ENCODE measurements at regions not wholly inside any gene's neighbourhood (a gene's known extent, or its start where the extent isn't known, plus 50 kb on each side); places are given as distances from the start of the nearest gene placed in this dataset.

- no peaks in the 10 kb centered on the region for H3K27me3 Mint-ChIP-seq
- ATAC-seq (replicated peaks), result no peak
These were observed 772.5 kb upstream of the PRKX start for GRCh38 chrX:4485912-4486311.

GRCh38 chrX:4484266-4484665 lies 770.8 kb upstream of the PRKX start:
- H3K27ac Mint-ChIP-seq, result no peak overlapping the region
- H3K4me1 Mint-ChIP-seq, result no peaks in the 10 kb centered on the region
- ATAC-seq (replicated peaks), result no peak
- no peaks in the 10 kb centered on the region for H3K27me3 Mint-ChIP-seq
- no peak overlapping the region for H3K4me3 Mint-ChIP-seq
- H3K9me3 Mint-ChIP-seq, result no peaks in the 10 kb centered on the region
- no peaks in the 10 kb centered on the region for H3K36me3 Mint-ChIP-seq (ENCODE audit: low read depth)

More at GRCh38 chrX:4485912-4486311, 772.5 kb upstream of the PRKX start:
- H3K4me3 Mint-ChIP-seq, result no peak overlapping the region
- no peak overlapping the region for H3K27ac Mint-ChIP-seq
- no peaks in the 10 kb centered on the region for H3K4me1 Mint-ChIP-seq
- no peaks in the 10 kb centered on the region for H3K36me3 Mint-ChIP-seq (ENCODE audit: low read depth)
- H3K9me3 Mint-ChIP-seq, result no peaks in the 10 kb centered on the region

GRCh38 chrX:4451591-4451990 lies 738.1 kb upstream of the PRKX start:
- ATAC-seq (replicated peaks), result no peak
- no peak overlapping the region for H3K4me3 Mint-ChIP-seq
- H3K27me3 Mint-ChIP-seq, result no peaks in the 10 kb centered on the region
- H3K36me3 Mint-ChIP-seq (ENCODE audit: low read depth), result no peaks in the 10 kb centered on the region
- H3K4me1 Mint-ChIP-seq, result no peaks in the 10 kb centered on the region
- H3K27ac Mint-ChIP-seq, result no peak overlapping the region
- peaks cover 9% of the 10 kb centered on the region for H3K9me3 Mint-ChIP-seq

DNA sequence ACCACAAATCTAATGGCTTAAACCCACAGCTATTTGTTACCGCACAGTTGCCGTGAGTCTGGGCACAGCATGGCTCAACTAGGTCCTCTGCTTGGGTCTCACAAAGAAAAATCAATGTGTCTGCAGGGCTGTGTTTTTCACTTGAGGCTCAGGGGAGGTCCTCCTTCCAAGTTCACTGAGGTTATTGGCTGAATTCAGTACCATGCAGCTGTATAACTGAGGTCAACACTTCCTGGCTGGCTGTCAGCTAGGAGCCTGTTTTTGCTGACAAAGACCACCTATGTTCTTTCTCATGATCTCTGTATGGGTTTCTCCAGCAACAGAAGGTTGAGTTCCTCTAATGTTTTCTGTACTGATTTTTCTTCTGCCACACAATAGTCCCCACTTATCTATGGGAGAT lies 736.7 kb upstream of the PRKX start:
- H3K9me3 Mint-ChIP-seq, result peaks cover 9% of the 10 kb centered on the region
- no peaks in the 10 kb centered on the region for H3K27me3 Mint-ChIP-seq
- no peaks in the 10 kb centered on the region for H3K4me1 Mint-ChIP-seq
- ATAC-seq (replicated peaks), result no peak
- no peaks in the 10 kb centered on the region for H3K36me3 Mint-ChIP-seq (ENCODE audit: low read depth)
- H3K4me3 Mint-ChIP-seq, result no peak overlapping the region
- H3K27ac Mint-ChIP-seq, result no peak overlapping the region

DNA sequence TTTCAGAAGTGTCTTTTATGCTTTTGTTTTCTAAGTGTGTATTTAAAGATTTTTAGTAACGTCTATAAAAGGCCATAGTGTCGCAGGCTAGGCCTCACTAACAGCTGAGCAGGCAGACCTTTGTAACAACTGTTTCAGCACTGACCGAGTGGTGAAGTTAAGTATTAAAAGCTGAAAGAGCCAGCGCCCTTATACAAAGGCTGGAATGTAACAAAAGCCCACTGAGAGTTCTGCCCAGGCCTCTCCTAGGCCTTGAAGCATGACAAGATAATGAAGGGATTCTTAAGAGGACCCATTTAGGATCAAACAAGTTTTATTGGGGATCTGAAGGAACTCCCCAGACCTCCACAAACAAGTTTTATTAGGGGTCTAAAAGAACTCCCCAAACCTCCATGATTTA lies 722.5 kb upstream of the PRKX start:
- ATAC-seq (replicated peaks), result no peak
- Mint-ChIP-seq H3K27me3 (no peaks in the 10 kb centered on the region), H3K27ac (no peak overlapping the region), H3K4me3 (no peak overlapping the region), H3K36me3 (ENCODE audit: low read depth) (no peaks in the 10 kb centered on the region), H3K9me3 (peaks cover 4% of the 10 kb centered on the region), H3K4me1 (no peaks in the 10 kb centered on the region)

DNA sequence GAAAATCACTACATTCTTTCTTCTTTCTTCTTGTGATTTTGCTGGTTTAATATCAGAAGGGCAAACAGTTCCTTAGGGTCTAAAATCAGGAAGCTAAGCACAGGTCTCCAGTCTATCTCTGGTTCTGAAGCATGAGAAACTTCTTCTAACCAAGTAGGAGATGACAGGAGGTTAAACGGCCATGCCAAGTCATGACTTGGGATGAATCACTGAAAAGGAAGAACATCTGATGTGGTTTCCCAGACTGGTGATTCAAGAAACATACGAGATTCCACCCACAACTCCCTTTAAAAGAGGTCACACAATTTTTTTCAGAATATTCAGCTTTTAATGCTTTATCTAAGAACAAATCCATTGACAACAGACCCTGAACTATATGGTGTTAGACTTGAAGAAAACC lies 684.0 kb upstream of the PRKX start:
- no peak for ATAC-seq (replicated peaks)
- no peaks in the 10 kb centered on the region for H3K36me3 Mint-ChIP-seq (ENCODE audit: low read depth)
- no peaks in the 10 kb centered on the region for H3K4me1 Mint-ChIP-seq
- H3K27ac Mint-ChIP-seq, result no peak overlapping the region
- H3K27me3 Mint-ChIP-seq, result no peaks in the 10 kb centered on the region
- no peak overlapping the region for H3K4me3 Mint-ChIP-seq
- H3K9me3 Mint-ChIP-seq, result peaks cover 4% of the 10 kb centered on the region

GRCh38 chrX:4382273-4382672 lies 668.8 kb upstream of the PRKX start:
- H3K36me3 Mint-ChIP-seq (ENCODE audit: low read depth), result no peaks in the 10 kb centered on the region
- no peak for ATAC-seq (replicated peaks)
- no peaks in the 10 kb centered on the region for H3K4me1 Mint-ChIP-seq
- no peaks in the 10 kb centered on the region for H3K27me3 Mint-ChIP-seq
- H3K27ac Mint-ChIP-seq, result no peak overlapping the region
- no peak overlapping the region for H3K4me3 Mint-ChIP-seq
- no peaks in the 10 kb centered on the region for H3K9me3 Mint-ChIP-seq

DNA sequence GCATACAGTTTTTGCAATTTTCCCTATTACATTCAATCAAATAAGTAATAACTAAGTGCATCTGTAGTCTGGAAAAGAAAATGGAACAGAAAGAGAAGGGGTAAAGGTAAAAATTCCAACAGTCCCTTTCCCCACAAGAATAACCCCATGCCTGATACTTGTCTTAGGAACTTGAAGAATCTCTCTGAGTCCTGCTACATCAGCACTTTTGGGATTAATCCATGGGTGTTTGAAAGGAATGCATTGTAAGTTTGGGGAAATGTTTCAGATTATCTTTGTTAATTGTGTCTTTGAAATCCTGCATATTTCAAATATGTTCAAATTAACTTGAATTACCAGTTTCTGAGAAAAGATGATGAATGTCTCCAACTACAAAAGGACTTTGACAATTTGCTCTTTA lies 667.3 kb upstream of the PRKX start:
- no peaks in the 10 kb centered on the region for H3K4me1 Mint-ChIP-seq
- H3K27me3 Mint-ChIP-seq, result no peaks in the 10 kb centered on the region
- H3K9me3 Mint-ChIP-seq, result no peaks in the 10 kb centered on the region
- ATAC-seq (replicated peaks), result no peak
- no peak overlapping the region for H3K27ac Mint-ChIP-seq
- H3K4me3 Mint-ChIP-seq, result no peak overlapping the region
- no peaks in the 10 kb centered on the region for H3K36me3 Mint-ChIP-seq (ENCODE audit: low read depth)

DNA sequence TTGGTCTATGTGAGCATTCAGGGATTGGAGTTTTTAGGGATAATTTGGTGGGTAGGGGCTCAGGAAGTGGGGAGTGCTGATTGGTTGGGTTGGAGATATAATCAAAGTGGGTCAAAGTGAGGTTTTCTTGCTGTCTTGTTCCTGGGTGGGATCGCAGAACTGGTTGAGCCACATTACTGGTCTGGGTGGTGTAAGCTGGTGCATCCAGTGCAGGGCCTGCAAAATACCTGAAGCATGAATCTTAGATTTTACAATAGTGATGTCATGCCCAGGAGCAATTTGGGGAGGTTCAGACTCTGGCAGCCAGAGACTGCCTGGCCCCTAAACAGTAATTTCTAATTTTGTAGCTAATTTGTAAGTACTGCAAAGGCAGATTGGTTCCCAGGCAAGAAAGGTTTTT lies 665.6 kb upstream of the PRKX start:
- Mint-ChIP-seq H3K9me3 (no peaks in the 10 kb centered on the region), H3K27ac (no peak overlapping the region), H3K4me3 (no peak overlapping the region), H3K4me1 (no peaks in the 10 kb centered on the region), H3K36me3 (ENCODE audit: low read depth) (no peaks in the 10 kb centered on the region), H3K27me3 (no peaks in the 10 kb centered on the region)
- no peak for ATAC-seq (replicated peaks)

GRCh38 chrX:4373791-4374190 lies 660.3 kb upstream of the PRKX start:
- no peaks in the 10 kb centered on the region for H3K4me1 Mint-ChIP-seq
- no peak overlapping the region for H3K4me3 Mint-ChIP-seq
- no peak for ATAC-seq (replicated peaks)
- no peak overlapping the region for H3K27ac Mint-ChIP-seq
- H3K9me3 Mint-ChIP-seq, result no peaks in the 10 kb centered on the region
- no peaks in the 10 kb centered on the region for H3K36me3 Mint-ChIP-seq (ENCODE audit: low read depth)
- H3K27me3 Mint-ChIP-seq, result no peaks in the 10 kb centered on the region

- H3K36me3 Mint-ChIP-seq (ENCODE audit: low read depth), result no peaks in the 10 kb centered on the region
These were observed 645.1 kb upstream of the PRKX start for GRCh38 chrX:4358577-4358976.

DNA sequence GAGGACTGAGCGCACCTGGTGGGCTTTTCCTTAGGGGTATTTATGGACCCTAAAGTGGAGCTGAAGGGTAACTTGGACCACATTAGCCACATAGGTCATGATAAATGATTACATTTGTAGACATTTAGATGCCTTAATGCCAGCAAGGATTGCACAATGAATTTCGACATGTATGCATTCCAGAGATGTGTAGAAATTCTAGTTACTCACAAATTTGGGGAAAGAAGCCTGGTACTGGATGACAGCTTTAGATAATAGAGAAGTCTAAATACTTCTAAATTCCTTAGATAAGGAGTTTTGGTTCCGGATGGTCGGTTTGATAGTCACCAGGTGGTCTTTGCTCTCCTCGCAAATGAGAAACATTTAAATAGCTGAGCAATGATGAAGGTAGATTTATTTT lies 609.5 kb upstream of the PRKX start:
- Mint-ChIP-seq H3K36me3 (ENCODE audit: low read depth) (no peaks in the 10 kb centered on the region), H3K4me1 (no peaks in the 10 kb centered on the region)

More at GRCh38 chrX:4358577-4358976, 645.1 kb upstream of the PRKX start:
- no peaks in the 10 kb centered on the region for H3K4me1 Mint-ChIP-seq
- no peaks in the 10 kb centered on the region for H3K27me3 Mint-ChIP-seq
- no peaks in the 10 kb centered on the region for H3K9me3 Mint-ChIP-seq
- ATAC-seq (replicated peaks), result no peak
- no peak overlapping the region for H3K4me3 Mint-ChIP-seq
- no peak overlapping the region for H3K27ac Mint-ChIP-seq

GRCh38 chrX:4320436-4320947 lies 607.0 kb upstream of the PRKX start:
- no peak for ATAC-seq (replicated peaks)
- H3K27me3 Mint-ChIP-seq, result no peaks in the 10 kb centered on the region
- H3K36me3 Mint-ChIP-seq (ENCODE audit: low read depth), result no peaks in the 10 kb centered on the region
- H3K4me1 Mint-ChIP-seq, result no peaks in the 10 kb centered on the region
- H3K9me3 Mint-ChIP-seq, result peaks cover 3% of the 10 kb centered on the region
- H3K4me3 Mint-ChIP-seq, result no peak overlapping the region
- H3K27ac Mint-ChIP-seq, result no peak overlapping the region

More for the DNA sequence above, 609.5 kb upstream of the PRKX start:
- Mint-ChIP-seq H3K9me3 (no peaks in the 10 kb centered on the region), H3K4me3 (no peak overlapping the region), H3K27me3 (no peaks in the 10 kb centered on the region), H3K27ac (no peak overlapping the region)
- no peak for ATAC-seq (replicated peaks)

- ATAC-seq (replicated peaks), result no peak
- Mint-ChIP-seq H3K36me3 (ENCODE audit: low read depth) (no peaks in the 10 kb centered on the region), H3K4me3 (no peak overlapping the region), H3K4me1 (no peaks in the 10 kb centered on the region), H3K9me3 (peaks cover 10% of the 10 kb centered on the region), H3K27me3 (no peaks in the 10 kb centered on the region), H3K27ac (no peak overlapping the region)
These were observed 602.4 kb upstream of the PRKX start for GRCh38 chrX:4315891-4316290.

DNA sequence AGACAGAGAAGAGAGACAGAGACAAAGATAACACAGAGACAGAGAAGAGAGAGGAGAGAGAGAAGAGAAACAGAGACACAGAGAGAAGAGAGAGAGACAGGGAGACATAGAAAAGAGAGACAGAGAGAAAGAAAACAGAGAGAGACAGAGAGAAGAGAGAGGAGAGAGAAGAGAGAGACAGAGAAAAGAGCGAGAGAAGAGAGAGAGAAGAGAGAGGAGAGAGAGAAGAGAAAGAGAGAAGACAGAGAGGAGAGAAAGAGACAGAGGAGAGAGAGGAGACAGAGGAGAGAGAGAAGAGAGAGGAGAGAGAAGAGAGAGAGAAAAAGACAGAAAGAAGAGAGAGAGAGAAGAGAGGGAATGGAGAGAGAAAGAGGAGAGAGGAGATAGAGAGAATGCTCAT lies 601.1 kb upstream of the PRKX start:
- Mint-ChIP-seq H3K27ac (no peak overlapping the region), H3K27me3 (no peaks in the 10 kb centered on the region), H3K36me3 (ENCODE audit: low read depth) (no peaks in the 10 kb centered on the region), H3K4me1 (no peaks in the 10 kb centered on the region), H3K4me3 (no peak overlapping the region), H3K9me3 (peaks cover 10% of the 10 kb centered on the region)
- no peak for ATAC-seq (replicated peaks)

DNA sequence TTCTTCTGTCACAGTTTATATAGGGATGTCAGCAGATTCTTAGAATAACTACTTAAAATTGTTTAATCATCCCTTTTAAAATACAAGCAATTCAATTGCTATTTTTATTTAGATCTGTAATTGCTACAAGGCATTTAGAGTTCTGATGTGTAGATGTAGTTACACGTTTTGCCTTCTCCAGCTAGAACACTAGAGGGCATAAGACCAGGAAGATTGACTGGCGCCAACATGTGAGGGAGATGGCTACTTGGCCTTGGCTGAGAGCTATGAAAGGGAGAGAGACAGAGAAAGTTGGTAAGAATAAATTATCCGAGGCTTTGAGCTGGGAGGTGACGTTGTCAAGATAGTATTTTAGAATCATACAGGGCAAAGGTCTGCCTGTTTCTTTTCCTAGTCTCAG lies 563.7 kb upstream of the PRKX start:
- no peak overlapping the region for H3K27ac Mint-ChIP-seq
- H3K4me1 Mint-ChIP-seq, result no peaks in the 10 kb centered on the region
- H3K27me3 Mint-ChIP-seq, result no peaks in the 10 kb centered on the region
- H3K36me3 Mint-ChIP-seq (ENCODE audit: low read depth), result no peaks in the 10 kb centered on the region
- ATAC-seq (replicated peaks), result no peak
- no peak overlapping the region for H3K4me3 Mint-ChIP-seq
- no peaks in the 10 kb centered on the region for H3K9me3 Mint-ChIP-seq

Measured in activated T-helper 17 cell treated with anti-CD3 and anti-CD28 coated beads, Interleukin-2, amount 50 U/mL, for 72 hours (primary cell).